ENCODE measurements at regions not wholly inside any gene's neighbourhood (a gene's known extent, or its start where the extent isn't known, plus 50 kb on each side); places are given as distances from the start of the nearest gene placed in this dataset.

DNA sequence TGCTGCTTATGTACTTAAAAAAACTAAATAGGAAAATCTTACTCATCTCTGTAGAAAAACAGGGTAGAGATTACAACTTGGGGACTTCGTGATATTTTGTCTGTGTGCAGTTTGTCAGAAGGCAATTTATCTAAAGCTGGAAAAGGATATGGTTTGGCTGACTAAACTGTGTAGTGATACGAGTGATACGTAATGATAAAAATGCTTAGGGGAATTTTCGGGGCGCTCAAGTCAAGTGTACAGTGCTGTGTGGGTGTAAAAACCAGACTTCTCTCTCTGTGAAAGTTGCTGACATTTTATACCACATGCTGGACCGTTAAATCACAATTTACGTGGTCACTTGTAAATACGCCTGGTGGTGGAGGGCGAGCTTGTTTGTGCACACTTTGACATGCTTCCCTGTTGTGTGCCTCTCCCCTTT is 221.7 kb downstream of the KCNRG start:
- TF ChIP-seq, protein P1, sequence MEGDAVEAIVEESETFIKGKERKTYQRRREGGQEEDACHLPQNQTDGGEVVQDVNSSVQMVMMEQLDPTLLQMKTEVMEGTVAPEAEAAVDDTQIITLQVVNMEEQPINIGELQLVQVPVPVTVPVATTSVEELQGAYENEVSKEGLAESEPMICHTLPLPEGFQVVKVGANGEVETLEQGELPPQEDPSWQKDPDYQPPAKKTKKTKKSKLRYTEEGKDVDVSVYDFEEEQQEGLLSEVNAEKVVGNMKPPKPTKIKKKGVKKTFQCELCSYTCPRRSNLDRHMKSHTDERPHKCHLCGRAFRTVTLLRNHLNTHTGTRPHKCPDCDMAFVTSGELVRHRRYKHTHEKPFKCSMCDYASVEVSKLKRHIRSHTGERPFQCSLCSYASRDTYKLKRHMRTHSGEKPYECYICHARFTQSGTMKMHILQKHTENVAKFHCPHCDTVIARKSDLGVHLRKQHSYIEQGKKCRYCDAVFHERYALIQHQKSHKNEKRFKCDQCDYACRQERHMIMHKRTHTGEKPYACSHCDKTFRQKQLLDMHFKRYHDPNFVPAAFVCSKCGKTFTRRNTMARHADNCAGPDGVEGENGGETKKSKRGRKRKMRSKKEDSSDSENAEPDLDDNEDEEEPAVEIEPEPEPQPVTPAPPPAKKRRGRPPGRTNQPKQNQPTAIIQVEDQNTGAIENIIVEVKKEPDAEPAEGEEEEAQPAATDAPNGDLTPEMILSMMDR (IDR thresholded peaks at IDR 0.05): no peak
- no peak for TF ChIP-seq EP300 (IDR thresholded peaks at IDR 0.05)
- TF ChIP-seq POLR2AphosphoS5 (IDR thresholded peaks at IDR 0.05): no peak

Measured in esophagus muscularis mucosa (tissue), 4 donors.